IPS-18c (cell line): ENCODE measurements at regions not wholly inside any gene's neighbourhood (a gene's known extent, or its start where the extent isn't known, plus 50 kb on each side); places are given as distances from the start of the nearest gene placed in this dataset.

ENCODE experiments used
- H3K4me3 ChIP-seq: 2 replicates; pipeline ENCODE4 v1.7.0; 2013; ENCODE audit warnings: low read depth, mild to moderate bottlenecking, low read length, moderate library complexity; ENCODE audit not compliant: insufficient read depth
- H3K9me3 ChIP-seq: one replicate; pipeline ENCODE4 v1.6.1; 2013; ENCODE audit warnings: mild to moderate bottlenecking, low read length, moderate library complexity; ENCODE audit not compliant: control insufficient read depth, insufficient read depth

GRCh38 chr2:163401481-163401880, 334.3 kb downstream of the FIGN start:
- Histone ChIP-seq H3K4me3 (no peak overlapping the region), H3K9me3 (no peaks in the 10 kb centered on the region)

- no peaks in the 10 kb centered on the region for H3K9me3 ChIP-seq
- H3K4me3 ChIP-seq: no peak overlapping the region
Measured at GRCh38 chr2:163397451-163397850, 338.4 kb downstream of the FIGN start.

- no peaks in the 10 kb centered on the region for H3K9me3 ChIP-seq
- H3K4me3 ChIP-seq: no peak overlapping the region
Measured at GRCh38 chr2:163395602-163396001, 340.2 kb downstream of the FIGN start.

- no peaks in the 10 kb centered on the region for H3K9me3 ChIP-seq
Measured at GRCh38 chr2:163389838-163390237, 346.0 kb downstream of the FIGN start.

GRCh38 chr2:163375472-163375871, 360.3 kb downstream of the FIGN start:
- H3K9me3 ChIP-seq: no peaks in the 10 kb centered on the region
- H3K4me3 ChIP-seq: no peak overlapping the region

More at GRCh38 chr2:163389838-163390237, 346.0 kb downstream of the FIGN start:
- H3K4me3 ChIP-seq: no peak overlapping the region

- no peaks in the 10 kb centered on the region for H3K9me3 ChIP-seq
- H3K4me3 ChIP-seq: no peak overlapping the region
Measured at GRCh38 chr2:163375070-163375469, 360.7 kb downstream of the FIGN start.

- H3K4me3 ChIP-seq: no peak overlapping the region
- H3K9me3 ChIP-seq: no peaks in the 10 kb centered on the region
Measured at GRCh38 chr2:163374282-163374681, 361.5 kb downstream of the FIGN start.

GRCh38 chr2:163373496-163373895, 362.3 kb downstream of the FIGN start:
- Histone ChIP-seq H3K9me3 (no peaks in the 10 kb centered on the region), H3K4me3 (no peak overlapping the region)

GRCh38 chr2:163370169-163370886, 365.5 kb downstream of the FIGN start:
- Histone ChIP-seq H3K4me3 (no peak overlapping the region), H3K9me3 (no peaks in the 10 kb centered on the region)

GRCh38 chr2:163369111-163369510, 366.7 kb downstream of the FIGN start:
- H3K9me3 ChIP-seq: no peaks in the 10 kb centered on the region
- no peak overlapping the region for H3K4me3 ChIP-seq

- H3K4me3 ChIP-seq: no peak overlapping the region
- no peaks in the 10 kb centered on the region for H3K9me3 ChIP-seq
Measured at GRCh38 chr2:163368655-163369054, 367.2 kb downstream of the FIGN start.

GRCh38 chr2:163367825-163368582, 367.8 kb downstream of the FIGN start:
- no peaks in the 10 kb centered on the region for H3K9me3 ChIP-seq

GRCh38 chr2:163364736-163365135, 371.1 kb downstream of the FIGN start:
- no peaks in the 10 kb centered on the region for H3K9me3 ChIP-seq

More at GRCh38 chr2:163367825-163368582, 367.8 kb downstream of the FIGN start:
- no peak overlapping the region for H3K4me3 ChIP-seq

GRCh38 chr2:163353551-163353950, 382.3 kb downstream of the FIGN start:
- peaks cover 2% of the 10 kb centered on the region for H3K9me3 ChIP-seq
- H3K4me3 ChIP-seq: no peak overlapping the region

More at GRCh38 chr2:163364736-163365135, 371.1 kb downstream of the FIGN start:
- H3K4me3 ChIP-seq: no peak overlapping the region

GRCh38 chr2:163351966-163352365, 383.8 kb downstream of the FIGN start:
- Histone ChIP-seq H3K9me3 (no peaks in the 10 kb centered on the region), H3K4me3 (no peak overlapping the region)

- H3K4me3 ChIP-seq: no peak overlapping the region
- no peaks in the 10 kb centered on the region for H3K9me3 ChIP-seq
Measured at GRCh38 chr2:163351143-163351542, 384.7 kb downstream of the FIGN start.

GRCh38 chr2:163348857-163349380, 386.9 kb downstream of the FIGN start:
- no peaks in the 10 kb centered on the region for H3K9me3 ChIP-seq
- H3K4me3 ChIP-seq: peak overlapping the region; percentile 44; the same call in 1 of the 2 replicates
